ENCODE measurements at regions not wholly inside any gene's neighbourhood (a gene's known extent, or its start where the extent isn't known, plus 50 kb on each side); places are given as distances from the start of the nearest gene placed in this dataset.
"Not testable (repeated sequence)": the region's sequence is repeated elsewhere in the genome, so short reads cannot be mapped to it uniquely, and the experiment has no call there.

- DNase-seq (ENCODE audit: low spot score), result no peak
These were observed 761.4 kb downstream of the KCNA4 start for GRCh38 chr11:29255401-29255800.

- DNase-seq (ENCODE audit: low spot score), result no peak
These were observed 765.1 kb downstream of the KCNA4 start for GRCh38 chr11:29251738-29252137.

DNA sequence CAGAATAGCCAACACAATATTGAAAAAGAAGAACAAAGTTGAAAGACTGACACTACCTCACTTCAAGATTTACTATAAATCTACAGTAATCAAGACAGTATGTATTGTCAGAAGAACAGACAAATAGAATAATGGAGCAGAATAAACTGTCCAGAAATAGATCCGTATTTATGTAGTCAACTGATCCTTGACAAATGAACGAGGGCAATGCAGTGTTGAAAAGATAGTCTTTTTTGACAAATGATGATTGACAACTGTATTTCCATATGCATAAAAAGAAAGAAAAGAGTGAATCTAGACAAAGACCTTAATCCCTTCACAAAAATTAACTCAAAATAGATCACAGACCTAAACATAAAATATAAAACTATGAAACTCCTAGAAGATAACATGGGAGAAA lies 767.1 kb downstream of the KCNA4 start:
- DNase-seq (ENCODE audit: low spot score), result no peak

GRCh38 chr11:29244355-29244754 lies 772.5 kb downstream of the KCNA4 start:
- no peak for DNase-seq (ENCODE audit: low spot score)

DNA sequence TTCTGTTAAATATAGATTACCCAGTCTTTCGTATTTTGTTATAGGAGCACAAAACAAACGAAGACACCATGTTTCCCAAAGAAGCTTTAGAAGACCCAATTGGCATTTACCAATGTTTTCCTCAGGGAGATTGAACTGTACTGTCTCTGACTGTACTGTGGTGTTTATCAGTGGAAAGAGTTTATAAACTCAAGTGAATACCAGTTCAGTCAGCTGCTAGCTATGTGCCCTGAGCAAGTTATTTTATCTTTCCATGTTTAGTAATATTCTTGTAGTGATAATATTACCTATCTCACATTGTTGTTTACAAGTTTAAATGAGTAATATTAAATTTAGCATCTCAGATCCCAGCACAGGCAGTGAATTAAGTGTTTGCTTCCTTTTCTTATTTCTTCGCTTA lies 773.2 kb downstream of the KCNA4 start:
- no peak for DNase-seq (ENCODE audit: low spot score)

- DNase-seq (ENCODE audit: low spot score), result no peak
These were observed 784.8 kb downstream of the KCNA4 start for GRCh38 chr11:29231991-29232390.

GRCh38 chr11:29231586-29231985 lies 785.2 kb downstream of the KCNA4 start:
- no peak for DNase-seq (ENCODE audit: low spot score)

DNA sequence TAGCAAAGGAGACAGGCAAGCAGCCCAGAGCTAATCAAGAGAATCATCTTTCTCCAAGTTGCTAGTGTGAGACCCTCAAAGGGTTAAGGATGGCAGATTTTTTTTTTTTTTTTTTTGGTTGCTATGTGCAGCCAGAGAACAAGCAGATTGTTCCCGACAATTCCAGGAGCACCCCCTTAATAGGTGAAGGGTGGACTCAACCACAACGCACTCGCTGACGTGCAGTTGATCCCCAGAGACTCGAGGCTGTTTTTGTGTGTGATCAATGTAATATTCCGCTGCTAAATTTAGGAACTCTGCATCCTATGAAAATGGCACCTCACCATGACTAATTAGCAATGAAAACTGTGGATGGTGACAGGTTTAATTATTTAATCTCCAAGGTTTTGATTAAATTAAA lies 789.0 kb downstream of the KCNA4 start:
- no peak for DNase-seq (ENCODE audit: low spot score)

DNA sequence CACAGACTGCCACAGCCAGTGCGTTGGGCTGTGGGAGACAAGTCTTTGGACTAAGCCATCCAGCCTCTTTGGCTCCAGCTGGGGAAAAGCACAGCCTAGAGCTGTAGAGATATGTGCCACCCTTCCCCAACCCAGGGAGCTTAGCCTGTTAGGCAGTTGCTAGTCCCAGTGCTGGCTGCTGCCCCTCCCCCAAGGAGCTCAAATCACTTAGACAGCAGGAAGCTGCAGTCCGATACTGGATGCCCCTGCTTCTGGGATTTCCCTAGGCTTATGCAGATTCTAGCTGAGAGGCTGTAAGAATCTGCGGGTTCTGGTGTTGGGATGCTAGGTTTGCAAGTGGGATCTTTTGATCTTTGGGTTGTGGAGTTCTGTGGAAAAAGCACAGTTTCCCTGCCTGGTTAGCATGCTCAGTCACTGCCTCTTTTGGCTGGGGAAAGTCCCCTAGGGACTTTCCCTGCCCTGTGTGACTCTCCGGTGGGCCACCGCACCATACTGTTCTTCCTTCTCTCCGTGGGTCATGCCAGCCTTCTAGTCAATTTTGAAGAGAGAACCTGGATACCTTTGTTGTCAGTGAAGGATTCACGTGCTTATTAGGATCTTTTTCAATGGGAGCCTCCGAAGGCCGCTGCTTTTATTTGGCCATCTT lies 792.0 kb downstream of the KCNA4 start:
- DNase-seq (ENCODE audit: low spot score), result no peak

GRCh38 chr11:29219531-29219930 lies 797.3 kb downstream of the KCNA4 start:
- not testable (repeated sequence) for DNase-seq (ENCODE audit: low spot score)

DNA sequence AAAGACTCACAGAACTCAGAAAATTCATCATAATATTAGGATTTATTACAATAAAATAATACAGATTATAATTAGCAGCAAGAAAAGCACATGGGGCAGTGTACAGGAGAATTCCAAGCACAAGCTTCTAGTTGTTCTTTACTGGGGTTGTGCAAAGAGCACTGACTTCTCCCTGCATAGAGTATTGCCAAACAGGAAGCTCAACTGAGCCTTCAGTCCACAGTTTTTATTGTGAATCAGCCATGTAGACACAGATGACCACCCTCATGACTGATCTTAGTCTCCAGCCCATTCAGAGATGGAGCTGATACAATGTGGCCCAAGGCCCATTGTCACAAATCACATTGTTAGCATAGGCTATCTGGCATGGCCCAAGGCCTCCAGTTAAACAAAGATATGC lies 798.9 kb downstream of the KCNA4 start:
- DNase-seq (ENCODE audit: low spot score), result no peak

DNA sequence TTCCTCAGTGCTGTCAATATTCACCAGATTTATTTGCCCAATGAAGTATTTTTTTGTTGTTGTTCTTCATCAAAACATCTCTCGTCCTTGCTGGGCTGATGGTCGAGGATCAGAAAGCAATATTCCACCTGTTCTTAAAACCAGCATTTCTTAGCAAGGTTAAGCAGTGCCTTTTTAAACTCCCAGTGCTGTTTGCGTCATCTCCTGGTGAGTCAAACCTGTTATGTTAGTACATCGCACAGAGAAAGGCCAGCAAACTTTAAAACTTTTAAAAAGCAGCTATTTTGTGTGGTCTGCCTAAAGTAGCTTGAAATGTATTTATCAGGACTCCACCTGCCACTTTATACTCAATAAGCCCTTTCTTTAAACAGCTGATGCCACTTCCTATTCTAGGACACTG lies 802.0 kb downstream of the KCNA4 start:
- no peak for DNase-seq (ENCODE audit: low spot score)

DNA sequence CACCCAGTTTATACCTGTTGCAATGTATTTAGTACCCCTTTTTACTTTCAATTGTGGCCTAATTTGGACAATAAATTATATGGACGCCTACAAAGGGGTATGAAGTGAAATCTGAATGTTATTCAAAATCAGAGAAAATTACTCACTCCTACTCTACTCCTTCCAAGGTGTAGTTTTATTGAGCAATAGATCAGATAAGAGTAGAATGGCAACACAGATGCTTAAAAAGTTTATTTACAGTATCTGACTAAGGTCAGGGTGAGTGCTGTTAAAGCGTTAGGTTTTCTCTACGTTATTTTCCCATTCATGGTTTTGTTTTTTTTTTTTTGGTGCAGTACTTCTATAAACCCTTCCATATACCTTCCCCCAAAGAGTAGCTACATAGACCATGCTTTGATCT lies 805.6 kb downstream of the KCNA4 start:
- DNase-seq (ENCODE audit: low spot score), result no peak

DNA sequence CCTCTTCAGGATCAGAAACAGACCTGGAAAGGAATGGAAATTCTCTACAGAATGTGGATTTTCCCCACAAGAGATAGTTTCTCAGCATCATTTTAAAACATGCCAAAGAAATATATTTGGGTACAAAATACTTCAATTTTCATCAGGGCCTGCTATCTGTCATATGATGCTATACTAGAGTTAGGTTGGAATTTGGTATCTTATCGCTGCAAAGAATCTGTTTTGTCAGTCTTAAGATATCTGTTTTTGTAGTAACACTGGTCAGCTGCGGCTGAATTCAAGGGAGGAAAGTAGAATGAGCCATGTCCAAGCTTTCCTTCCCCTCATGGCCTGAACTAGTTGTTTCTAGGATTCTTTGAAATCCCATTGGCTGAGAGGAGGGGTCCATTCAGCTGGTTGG lies 806.4 kb downstream of the KCNA4 start:
- DNase-seq (ENCODE audit: low spot score), result no peak

- DNase-seq (ENCODE audit: low spot score), result no peak
These were observed 808.7 kb downstream of the KCNA4 start for GRCh38 chr11:29208117-29208516.

DNA sequence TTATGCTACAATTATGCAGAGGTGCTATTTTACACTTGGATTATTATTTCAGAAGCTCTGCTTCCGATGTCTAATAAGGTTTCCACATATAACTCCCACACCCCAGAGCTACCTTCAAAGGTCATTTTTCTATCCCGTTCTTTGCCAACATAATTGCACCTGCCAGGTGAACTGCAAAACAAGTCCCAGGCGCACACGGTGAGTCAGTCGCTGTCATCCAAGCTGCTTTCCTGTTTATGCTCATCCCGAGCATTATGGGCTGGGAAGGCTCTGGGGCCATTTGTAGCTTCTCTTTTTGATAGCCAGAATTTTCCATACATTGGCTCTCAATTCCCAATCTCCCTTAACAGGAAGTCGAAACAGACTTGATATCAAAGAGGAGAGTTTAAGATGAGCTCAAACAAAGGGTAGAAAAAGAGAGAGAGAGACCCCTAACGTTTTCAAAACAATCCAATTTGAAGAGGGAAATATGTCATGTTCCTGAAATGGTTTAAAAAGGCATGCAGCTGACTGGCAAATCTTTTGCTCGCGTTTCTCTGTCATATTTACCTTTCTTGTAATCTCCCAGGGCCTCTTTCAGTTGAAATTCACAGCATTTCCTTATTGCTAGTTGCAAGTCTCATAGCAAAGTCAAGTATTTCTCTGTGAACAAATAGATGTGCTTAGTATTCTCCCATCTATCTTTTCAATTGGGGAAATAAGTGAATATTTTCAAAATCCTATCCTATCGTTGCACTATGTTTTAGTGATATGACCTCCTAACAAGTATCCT lies 815.9 kb downstream of the KCNA4 start:
- DNase-seq (ENCODE audit: low spot score), result no peak

DNA sequence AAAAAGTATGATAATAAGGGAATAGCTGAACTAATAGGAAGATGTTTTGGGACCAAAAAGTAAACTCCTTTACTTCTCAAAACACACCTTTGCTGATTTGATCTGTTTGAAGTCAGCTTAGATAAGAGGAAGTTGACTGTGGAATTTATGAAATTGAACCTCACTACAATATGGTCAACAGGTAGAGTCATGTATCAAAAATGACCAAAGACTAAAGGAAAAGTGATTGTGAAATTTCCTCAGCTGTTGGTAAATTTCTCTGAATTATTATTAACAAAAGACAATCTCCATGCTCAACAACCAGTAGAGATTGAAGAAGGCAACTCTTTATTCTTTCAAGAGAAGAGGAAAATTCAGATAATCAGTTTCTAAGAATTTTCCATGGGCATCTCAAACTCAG lies 826.5 kb downstream of the KCNA4 start:
- DNase-seq (ENCODE audit: low spot score), result no peak

GRCh38 chr11:29187215-29187614 lies 829.6 kb downstream of the KCNA4 start:
- no peak for DNase-seq (ENCODE audit: low spot score)

- DNase-seq (ENCODE audit: low spot score), result no peak
These were observed 831.6 kb downstream of the KCNA4 start for GRCh38 chr11:29184939-29185890.

- no peak for DNase-seq (ENCODE audit: low spot score)
These were observed 833.5 kb downstream of the KCNA4 start for GRCh38 chr11:29183301-29183700.

DNA sequence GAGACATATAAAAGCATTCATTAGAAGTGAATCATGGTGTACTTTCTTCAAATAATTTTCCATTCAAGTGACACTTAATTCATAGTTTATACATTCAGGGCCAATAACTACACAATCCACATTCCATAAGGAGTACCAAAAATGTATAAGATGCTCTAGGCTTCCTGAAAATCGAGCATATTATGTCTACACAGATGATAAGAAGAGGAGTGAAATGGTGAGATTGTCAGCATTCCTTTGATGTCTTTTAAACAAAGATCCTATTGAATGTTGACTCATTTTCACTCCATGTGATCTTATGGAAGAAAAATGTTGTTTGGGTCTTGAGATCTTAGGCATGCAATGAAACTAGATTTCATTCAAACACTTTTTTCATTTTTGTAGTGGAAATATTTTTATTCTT lies 843.2 kb downstream of the KCNA4 start:
- DNase-seq (ENCODE audit: low spot score), result no peak

- no peak for DNase-seq (ENCODE audit: low spot score)
These were observed 845.4 kb downstream of the KCNA4 start for GRCh38 chr11:29171360-29171950.

All from SK-N-DZ (cell line).